H1 (cell line): ENCODE measurements at regions not wholly inside any gene's neighbourhood (a gene's known extent, or its start where the extent isn't known, plus 50 kb on each side); places are given as distances from the start of the nearest gene placed in this dataset.

ENCODE experiments used
- CTCF ChIA-PET: fragments of 300-600 bp; sonication (Branson Sonifier 250); formaldehyde crosslinking; loops from one replicate; lab custom pipeline; 2021; ENCODE audit not compliant: partially characterized antibody; lab: Charles Lee
- POLR2A ChIA-PET: fragments of 300-600 bp; sonication (Branson Sonifier 250); formaldehyde crosslinking; loops from one replicate; lab custom pipeline; 2021; ENCODE audit warnings: inconsistent platforms; ENCODE audit not compliant: partially characterized antibody; lab: Charles Lee
- DNase-seq, 2 experiments: peaks; one replicate each; pipeline versions ENCODE4 v3.0.0 to v3.0.0-alpha.2; 2010 to 2022; ENCODE audit warnings: low spot score in 2 of 2, low read depth in 1 of 2, mixed read lengths in 1 of 2
- FAIRE-seq: peaks from 2 replicates; lab custom pipeline; 2011; peaks lifted over from hg19 to GRCh38; lab: Jason Lieb, UNC
- H2AFZ ChIP-seq: 2 replicates; pipeline ENCODE4 v1.8.1; 2012; ENCODE audit warnings: low read length, inconsistent platforms
- H2AK5ac ChIP-seq: 2 replicates; pipeline ENCODE4 v1.6.1; 2013; ENCODE audit warnings: low read depth, low read length
- H2BK120ac ChIP-seq: replicated peaks from 2 replicates; pipeline ENCODE3; 2013; ENCODE audit warnings: low read depth, low read length, inconsistent platforms
- H2BK12ac ChIP-seq: 2 replicates; pipeline ENCODE4 v1.6.1; 2013; ENCODE audit warnings: low read depth, low read length
- H2BK15ac ChIP-seq: 2 replicates; pipeline ENCODE4 v1.6.1; 2013; ENCODE audit warnings: low read length
- H2BK20ac ChIP-seq: 2 replicates; pipeline ENCODE4 v1.6.1; 2013; ENCODE audit warnings: low read length
- H2BK5ac ChIP-seq: 2 replicates; pipeline ENCODE4 v1.6.1; 2013; ENCODE audit warnings: low read depth, low read length
- H3K14ac ChIP-seq: 2 replicates; pipeline ENCODE4 v1.6.1; 2013; ENCODE audit warnings: inconsistent platforms; ENCODE audit not compliant: insufficient read length
- H3K18ac ChIP-seq: 2 replicates; pipeline ENCODE4 v1.6.1; 2013; ENCODE audit warnings: low read length; ENCODE audit errors: extremely low read depth
- H3K23ac ChIP-seq: 2 replicates; pipeline ENCODE4 v1.6.1; 2013; ENCODE audit warnings: inconsistent platforms; ENCODE audit not compliant: insufficient read length
- H3K23me2 ChIP-seq: 2 replicates; pipeline ENCODE4 v1.6.1; 2013; ENCODE audit warnings: low read depth, low read length
- H3K27ac ChIP-seq: 2 replicates; pipeline ENCODE4 v1.6.1; 2011; ENCODE audit warnings: low read depth, low read length, inconsistent platforms
- H3K27me3 ChIP-seq, 4 experiments: replicated peaks in 1 of 4; 1 replicate in 1 of 4; 2 replicates in 3 of 4; pipeline versions ENCODE4 v1.6.1 to v1.8.1; 2011 to 2013; ENCODE audit warnings: low read length in 3 of 4, mild to moderate bottlenecking in 3 of 4, inconsistent platforms in 2 of 4, mixed read lengths in 2 of 4, moderate library complexity in 1 of 4; ENCODE audit not compliant: control insufficient read depth in 3 of 4, insufficient read depth in 3 of 4; ENCODE audit errors: extremely low read depth in 1 of 4
- H3K36me3 ChIP-seq, 4 experiments: 2 replicates each; pipeline versions ENCODE4 v1.6.1 to v1.8.1; 2011 to 2013; ENCODE audit warnings: mild to moderate bottlenecking in 4 of 4, low read length in 3 of 4, moderate library complexity in 2 of 4, control low read depth in 1 of 4, inconsistent platforms in 1 of 4; ENCODE audit not compliant: insufficient read depth in 4 of 4, control insufficient read depth in 2 of 4
- H3K4ac ChIP-seq: replicated peaks from 2 replicates; pipeline ENCODE3; 2013; ENCODE audit warnings: low read length, low read depth, mixed read lengths, inconsistent platforms; ENCODE audit not compliant: insufficient read length
- H3K4me1 ChIP-seq, 4 experiments: replicated peaks in 1 of 4; 1 replicate in 1 of 4; 2 replicates in 3 of 4; pipeline versions ENCODE4 v1.6.1 to v1.8.1; 2011 to 2013; ENCODE audit warnings: low read length in 3 of 4, inconsistent platforms in 2 of 4, mixed read lengths in 1 of 4; ENCODE audit not compliant: insufficient read depth in 4 of 4, control insufficient read depth in 3 of 4
- H3K4me2 ChIP-seq, 2 experiments: 2 replicates each; pipeline versions ENCODE4 v1.6.1 to v1.8.1; 2011 to 2013; ENCODE audit warnings: low read depth in 2 of 2, low read length in 2 of 2, control low read depth in 1 of 2, inconsistent platforms in 1 of 2, mild to moderate bottlenecking in 1 of 2; ENCODE audit not compliant: insufficient read depth in 1 of 2
- H3K4me3 ChIP-seq, 4 experiments: fragments of 200-600, 300-600 bp in 1 of 4; sonication (generic), shearing (Covaris generic), sonication (Bioruptor Twin) in 1 of 4; 2 replicates each; pipeline versions ENCODE4 v1.5.1 to v1.8.1; 2011 to 2016; ENCODE audit warnings: low read length in 4 of 4, low read depth in 3 of 4, control low read depth in 2 of 4, inconsistent platforms in 2 of 4, mild to moderate bottlenecking in 2 of 4, mixed read lengths in 1 of 4, moderate library complexity in 1 of 4; ENCODE audit not compliant: insufficient read depth in 2 of 4; ENCODE audit errors: extremely low read depth in 1 of 4
- H3K56ac ChIP-seq: replicated peaks from 2 replicates; pipeline ENCODE3; 2013; ENCODE audit warnings: low read depth, mild to moderate bottlenecking, mixed read lengths, low read length, inconsistent platforms; ENCODE audit not compliant: insufficient read length
- H3K79me1 ChIP-seq: 2 replicates; pipeline ENCODE4 v1.6.1; 2013; ENCODE audit warnings: low read depth, low read length, control low read depth
- H3K79me2 ChIP-seq, 2 experiments: 2 replicates each; pipeline versions ENCODE4 v1.6.1 to v1.8.1; 2012 to 2013; ENCODE audit warnings: low read length in 2 of 2, mild to moderate bottlenecking in 2 of 2, inconsistent platforms in 1 of 2; ENCODE audit not compliant: insufficient read depth in 2 of 2, control insufficient read depth in 1 of 2
- H3K9ac ChIP-seq, 4 experiments: replicated peaks in 1 of 4; 1 replicate in 1 of 4; 2 replicates in 3 of 4; pipeline versions ENCODE4 v1.6.1 to v1.8.1; 2011 to 2013; ENCODE audit warnings: low read depth in 3 of 4, low read length in 3 of 4, control low read depth in 2 of 4, mild to moderate bottlenecking in 2 of 4, moderate library complexity in 2 of 4, inconsistent platforms in 1 of 4; ENCODE audit errors: extremely low read depth in 1 of 4
- H3K9me3 ChIP-seq, 2 experiments: 2 replicates each; pipeline versions ENCODE4 v1.6.1 to v1.8.1; 2012 to 2013; ENCODE audit warnings: mild to moderate bottlenecking in 2 of 2, moderate library complexity in 2 of 2, control low read depth in 1 of 2, inconsistent platforms in 1 of 2, low read depth in 1 of 2, low read length in 1 of 2, mixed read lengths in 1 of 2; ENCODE audit not compliant: insufficient read depth in 2 of 2
- H4K20me1 ChIP-seq, 2 experiments: replicated peaks in 1 of 2; 2 replicates each; pipeline versions ENCODE3 to v1.8.1; 2011 to 2013; ENCODE audit warnings: inconsistent platforms in 2 of 2, low read length in 2 of 2, mild to moderate bottlenecking in 1 of 2; ENCODE audit not compliant: insufficient read depth in 2 of 2, control insufficient read depth in 1 of 2
- H4K5ac ChIP-seq: 2 replicates; pipeline ENCODE4 v1.6.1; 2013; ENCODE audit warnings: low read length, low read depth, mixed read lengths, inconsistent platforms; ENCODE audit not compliant: insufficient read length
- H4K8ac ChIP-seq: 2 replicates; pipeline ENCODE4 v1.8.0; 2013; ENCODE audit warnings: mild to moderate bottlenecking, moderate library complexity, low read length, inconsistent platforms; ENCODE audit not compliant: insufficient read depth; ENCODE audit errors: extremely low read depth
- H4K91ac ChIP-seq: replicated peaks from 2 replicates; pipeline ENCODE3; 2013; ENCODE audit warnings: low read length, mixed read lengths, inconsistent platforms; ENCODE audit not compliant: insufficient read length
- EGR1 ChIP-seq: IDR thresholded peaks from 2 replicates; pipeline ENCODE4 v1.6.1; 2011; ENCODE audit warnings: low read depth, low read length, borderline replicate concordance
- HDAC2 ChIP-seq, 2 experiments: fragments of 300-600 bp in 1 of 2; sonication (generic) in 1 of 2; IDR thresholded peaks; 2 replicates each; pipeline ENCODE4 v1.6.1; 2011 to 2012; ENCODE audit warnings: low read depth in 2 of 2, low read length in 2 of 2, mild to moderate bottlenecking in 2 of 2, moderate library complexity in 2 of 2, borderline replicate concordance in 1 of 2, inconsistent platforms in 1 of 2
- JUN ChIP-seq: IDR thresholded peaks from 2 replicates; pipeline ENCODE4 v1.6.1; 2011; ENCODE audit warnings: low read depth, mild to moderate bottlenecking, improper control_type of control experiment, low read length
- RAD21 ChIP-seq, 2 experiments: IDR thresholded peaks in 1 of 2; conservative IDR thresholded peaks in 1 of 2; 2 replicates each; pipeline ENCODE4 v1.6.1; 2011; ENCODE audit warnings: low read depth in 2 of 2, low read length in 2 of 2, improper control_type of control experiment in 1 of 2, inconsistent platforms in 1 of 2, mild to moderate bottlenecking in 1 of 2, moderate library complexity in 1 of 2
- WGBS, 2 experiments: shearing (Covaris generic) in 1 of 2; methylation state at CpG; one replicate each; pipeline versions ENCODE4 v1.1.6 to v1.1.7; 2013 to 2015; ENCODE audit warnings: low lambda C conversion rate in 2 of 2, mixed read lengths in 2 of 2, inconsistent platforms in 1 of 2, low coverage in 1 of 2, missing lambda C conversion rate in 1 of 2; ENCODE audit not compliant: insufficient replicate concordance in 2 of 2, insufficient coverage in 1 of 2, insufficient read length in 1 of 2; ENCODE audit errors: extremely low coverage in 1 of 2, missing lambda C conversion rate in 1 of 2; 5-methylcytosine and 5-hydroxymethylcytosine counted together

DNA sequence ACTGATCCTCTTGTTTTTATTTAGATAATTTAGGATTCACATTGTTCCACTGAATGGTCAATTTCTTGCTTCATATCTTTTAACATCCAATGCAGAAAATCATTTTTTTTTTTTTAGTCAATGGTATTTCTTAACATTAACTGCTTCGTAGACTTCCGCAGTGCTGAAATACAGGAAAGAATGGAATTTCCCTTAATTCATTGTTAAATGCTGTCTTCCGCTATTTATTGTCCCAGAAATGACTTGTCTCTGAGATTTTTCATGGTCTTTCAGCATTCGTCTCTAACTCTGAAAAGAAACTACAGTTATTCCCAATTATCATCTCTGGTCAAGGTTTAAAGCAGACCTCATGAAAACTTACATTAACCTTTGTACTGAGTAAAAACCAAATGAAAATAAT, 1029.1 kb upstream of the MANEA start:
- H3K23me2 ChIP-seq: no peaks in the 10 kb centered on the region
- TF ChIP-seq RAD21 (IDR thresholded peaks at IDR 0.05 in 1 of 2, conservative IDR thresholded peaks at IDR 0.05 in 1 of 2; ENCODE audit: low read depth in 2 of 2, low read length in 2 of 2): no peak
- TF ChIP-seq JUN: no peak
- no peak for TF ChIP-seq EGR1
- TF ChIP-seq HDAC2 (IDR thresholded peaks at IDR 0.05; ENCODE audit: borderline replicate concordance in 1 of 2, low read depth in 2 of 2, low read length in 2 of 2): no peak

More for the DNA sequence above, 1029.1 kb upstream of the MANEA start:
- H4K20me1 ChIP-seq: no peaks in the 10 kb centered on the region
- H3K27me3 ChIP-seq: no peaks in the 10 kb centered on the region
- H2AFZ ChIP-seq: no peak overlapping the region
- POLR2A ChIA-PET: no interaction called here
- no peaks in the 10 kb centered on the region for H3K4me1 ChIP-seq
- no peak overlapping the region for H3K56ac ChIP-seq
- no peak overlapping the region for H3K27ac ChIP-seq
- no peak overlapping the region for H2BK120ac ChIP-seq
- H3K79me2 ChIP-seq: no peaks in the 10 kb centered on the region
- H4K8ac ChIP-seq: no peak overlapping the region
- H3K36me3 ChIP-seq: peaks cover 0 to 3% (median 0%) of the 10 kb centered on the region in 4 experiments; a peak in 1 of 8 replicates
- H3K9ac ChIP-seq: no peak overlapping the region
- CTCF ChIA-PET: no interaction called here
- H2AK5ac ChIP-seq: no peak overlapping the region
- H2BK12ac ChIP-seq: no peak overlapping the region
- H3K9me3 ChIP-seq: no peaks in the 10 kb centered on the region
- no peak overlapping the region for H2BK5ac ChIP-seq
- no peaks in the 10 kb centered on the region for H3K79me1 ChIP-seq
- no peak for DNase-seq
- H4K91ac ChIP-seq: no peak overlapping the region
- no peak overlapping the region for H4K5ac ChIP-seq
- H2BK15ac ChIP-seq: no peak overlapping the region
- H3K14ac ChIP-seq: no peak overlapping the region
- no peak overlapping the region for H3K23ac ChIP-seq
- 85% methylated on average over 4 of the region's 4 CpGs; no CpG with 5 or more reads in 1 of the 2 experiments for WGBS, 2 experiments
- no peak overlapping the region for H3K4me3 ChIP-seq
- no peak overlapping the region for H3K18ac ChIP-seq
- H3K4me2 ChIP-seq: no peak overlapping the region
- no peak overlapping the region for H2BK20ac ChIP-seq
- FAIRE-seq: no peak
- H3K4ac ChIP-seq: no peak overlapping the region
